IMR-90 (cell line): ENCODE measurements at regions not wholly inside any gene's neighbourhood (a gene's known extent, or its start where the extent isn't known, plus 50 kb on each side); places are given as distances from the start of the nearest gene placed in this dataset.

Source experiments
- MAFK ChIP-seq: IDR thresholded peaks from 2 replicates; pipeline ENCODE4 v1.6.1; 2012; ENCODE audit warnings: low read depth, low read length, improper control_type of control experiment
- RFX5 ChIP-seq: IDR thresholded peaks from 2 replicates; pipeline ENCODE4 v1.8.0; 2012; ENCODE audit warnings: low read depth, mild to moderate bottlenecking, low read length, moderate library complexity
- SMC3 ChIP-seq: fragments of 150-350 bp; IDR thresholded peaks from 2 replicates; pipeline ENCODE4 v1.6.1; 2016; ENCODE audit warnings: low read depth, mild to moderate bottlenecking, antibody characterized with exemption, low read length, moderate library complexity
- TF ChIP-seq, protein P1 (sequence below): conservative IDR thresholded peaks from 2 replicates; pipeline ENCODE4 v1.5.1; 2012; ENCODE audit warnings: mild to moderate bottlenecking, low read depth, low read length, improper control_type of control experiment
- TF ChIP-seq, protein P2 (sequence below): fragments of 150-350 bp; IDR thresholded peaks from 2 replicates; pipeline ENCODE4 v1.6.1; 2016; ENCODE audit warnings: low read depth, mild to moderate bottlenecking, low read length, moderate library complexity, borderline replicate concordance

- TF ChIP-seq, protein P1, sequence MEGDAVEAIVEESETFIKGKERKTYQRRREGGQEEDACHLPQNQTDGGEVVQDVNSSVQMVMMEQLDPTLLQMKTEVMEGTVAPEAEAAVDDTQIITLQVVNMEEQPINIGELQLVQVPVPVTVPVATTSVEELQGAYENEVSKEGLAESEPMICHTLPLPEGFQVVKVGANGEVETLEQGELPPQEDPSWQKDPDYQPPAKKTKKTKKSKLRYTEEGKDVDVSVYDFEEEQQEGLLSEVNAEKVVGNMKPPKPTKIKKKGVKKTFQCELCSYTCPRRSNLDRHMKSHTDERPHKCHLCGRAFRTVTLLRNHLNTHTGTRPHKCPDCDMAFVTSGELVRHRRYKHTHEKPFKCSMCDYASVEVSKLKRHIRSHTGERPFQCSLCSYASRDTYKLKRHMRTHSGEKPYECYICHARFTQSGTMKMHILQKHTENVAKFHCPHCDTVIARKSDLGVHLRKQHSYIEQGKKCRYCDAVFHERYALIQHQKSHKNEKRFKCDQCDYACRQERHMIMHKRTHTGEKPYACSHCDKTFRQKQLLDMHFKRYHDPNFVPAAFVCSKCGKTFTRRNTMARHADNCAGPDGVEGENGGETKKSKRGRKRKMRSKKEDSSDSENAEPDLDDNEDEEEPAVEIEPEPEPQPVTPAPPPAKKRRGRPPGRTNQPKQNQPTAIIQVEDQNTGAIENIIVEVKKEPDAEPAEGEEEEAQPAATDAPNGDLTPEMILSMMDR: no peak
- no peak for TF ChIP-seq MAFK
- no peak for TF ChIP-seq RFX5
- TF ChIP-seq SMC3: no peak
- TF ChIP-seq, protein P2, sequence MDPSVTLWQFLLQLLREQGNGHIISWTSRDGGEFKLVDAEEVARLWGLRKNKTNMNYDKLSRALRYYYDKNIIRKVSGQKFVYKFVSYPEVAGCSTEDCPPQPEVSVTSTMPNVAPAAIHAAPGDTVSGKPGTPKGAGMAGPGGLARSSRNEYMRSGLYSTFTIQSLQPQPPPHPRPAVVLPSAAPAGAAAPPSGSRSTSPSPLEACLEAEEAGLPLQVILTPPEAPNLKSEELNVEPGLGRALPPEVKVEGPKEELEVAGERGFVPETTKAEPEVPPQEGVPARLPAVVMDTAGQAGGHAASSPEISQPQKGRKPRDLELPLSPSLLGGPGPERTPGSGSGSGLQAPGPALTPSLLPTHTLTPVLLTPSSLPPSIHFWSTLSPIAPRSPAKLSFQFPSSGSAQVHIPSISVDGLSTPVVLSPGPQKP: no peak
These were observed 120.2 kb downstream of the PRLHR start for GRCh38 chr10:118475214-118475613.
